Hematopoietic multipotent progenitor cell treated with erythropoietin and hydrocortisone succinate and interleukin-3 and kit ligand, for 6 days (in vitro differentiated cells): ENCODE measurements at regions not wholly inside any gene's neighbourhood (a gene's known extent, or its start where the extent isn't known, plus 50 kb on each side); places are given as distances from the start of the nearest gene placed in this dataset.

ENCODE experiments used
- DNase-seq: peaks from one replicate; pipeline ENCODE4 v3.0.0-alpha.2; 2015

GRCh38 chr2:139925903-139926302 is 1145.7 kb upstream of the NXPH2 start:
- no peak for DNase-seq

DNA sequence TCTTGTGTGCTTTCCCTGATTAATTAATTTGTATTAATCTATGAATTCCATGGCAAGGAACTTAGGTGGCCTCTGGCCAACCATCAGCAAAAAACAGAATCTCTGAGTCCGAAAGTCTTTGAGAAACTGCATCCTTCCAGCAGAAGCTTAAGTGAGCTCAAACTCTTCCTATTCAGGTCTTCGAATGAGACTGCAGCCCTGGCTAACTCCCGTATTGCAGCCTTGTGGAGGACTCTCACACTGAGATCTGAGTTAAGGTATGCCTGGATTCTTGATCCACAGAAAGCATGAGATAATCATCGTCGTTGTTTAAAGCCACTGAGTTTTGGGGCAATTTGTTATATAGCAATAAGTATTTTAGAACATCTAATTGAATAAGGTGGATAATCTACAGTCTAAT is 1143.9 kb upstream of the NXPH2 start:
- DNase-seq = no peak

DNA sequence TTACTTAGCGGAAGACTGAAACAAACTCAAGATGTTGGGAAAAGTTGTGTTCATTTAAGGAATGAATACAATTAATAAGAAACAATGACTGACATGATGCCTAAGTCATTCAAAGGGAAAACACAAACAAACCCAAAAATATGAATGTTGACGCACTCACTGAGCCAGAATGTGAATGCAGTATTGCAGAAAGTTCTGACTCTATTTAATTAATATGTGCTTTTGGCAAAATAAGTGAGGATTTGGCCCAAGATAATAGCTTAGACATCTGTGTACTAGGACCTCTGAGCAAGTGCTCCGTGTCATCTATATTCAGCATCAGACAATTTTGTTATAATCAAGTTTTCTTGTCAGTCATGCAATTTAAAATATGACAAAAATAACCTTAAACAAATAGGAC is 1138.8 kb upstream of the NXPH2 start:
- DNase-seq = no peak

DNA sequence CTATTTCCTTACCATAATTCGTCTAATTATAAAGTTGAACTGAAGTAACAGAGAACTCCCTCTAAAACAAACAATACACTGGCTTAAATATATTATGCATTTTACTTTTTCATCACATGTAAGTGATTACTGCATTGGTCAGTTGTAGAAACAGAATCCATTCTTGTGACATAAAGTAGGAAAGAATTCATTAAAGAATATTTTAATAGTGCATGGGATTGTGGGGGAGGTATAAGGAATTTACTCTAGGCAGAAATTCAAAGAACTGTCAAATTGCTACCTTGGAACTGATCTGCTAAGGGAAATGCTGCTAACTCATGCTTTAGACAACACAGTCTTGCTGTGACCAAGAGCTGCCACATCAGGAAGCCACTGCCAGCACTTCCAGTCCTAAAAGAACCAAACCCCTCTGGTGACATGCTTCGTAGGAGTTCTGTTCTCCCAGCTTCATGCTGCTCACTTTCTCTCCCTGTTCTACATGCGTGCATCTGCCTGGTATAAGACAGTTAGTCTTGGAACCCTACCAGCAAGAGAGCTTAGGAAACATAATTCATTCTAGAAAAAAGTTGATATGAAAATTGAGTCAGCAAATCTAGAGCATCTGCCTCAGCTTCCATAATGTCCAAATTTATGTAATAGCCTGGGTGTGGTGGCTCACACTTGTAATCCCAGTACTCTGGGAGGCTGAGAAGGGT is 1137.6 kb upstream of the NXPH2 start:
- no peak for DNase-seq

DNA sequence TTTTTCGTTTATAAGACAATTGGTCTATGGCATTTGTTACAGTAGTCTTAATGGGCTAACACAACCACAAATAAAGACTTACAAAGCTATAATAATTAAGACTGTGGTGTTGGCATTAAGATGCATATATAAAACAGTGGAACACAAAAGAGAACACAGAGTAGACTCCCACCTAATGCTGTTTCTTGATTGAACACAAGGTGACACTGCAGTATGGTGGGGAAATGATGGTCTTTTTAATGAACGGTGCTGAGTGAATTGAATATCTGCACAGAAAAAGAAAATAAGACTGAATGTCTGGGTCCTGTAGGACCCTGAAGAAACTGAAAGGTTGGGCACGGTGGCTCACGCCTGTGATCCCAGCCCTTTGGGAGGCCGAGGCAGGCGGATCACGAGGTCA is 1136.6 kb upstream of the NXPH2 start:
- DNase-seq = no peak

DNA sequence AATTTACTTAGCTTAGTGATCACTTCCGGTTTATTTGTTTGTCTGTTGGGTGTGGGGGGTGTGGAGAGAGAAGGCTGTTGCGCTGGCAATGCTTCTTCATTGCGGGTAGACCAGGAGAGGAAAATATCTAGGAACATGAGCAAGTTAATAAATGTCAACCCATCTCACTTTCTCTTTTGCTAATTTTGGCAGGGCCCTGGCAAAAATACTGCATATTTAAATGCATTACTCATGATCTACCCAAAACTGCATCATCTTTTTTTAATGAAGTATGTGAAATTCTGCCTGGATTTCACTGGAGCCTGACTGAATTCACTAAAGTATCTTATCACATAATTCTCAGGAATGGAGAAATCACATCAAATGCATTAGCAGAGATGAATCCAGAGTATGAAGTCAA is 1131.0 kb upstream of the NXPH2 start:
- no peak for DNase-seq

DNA sequence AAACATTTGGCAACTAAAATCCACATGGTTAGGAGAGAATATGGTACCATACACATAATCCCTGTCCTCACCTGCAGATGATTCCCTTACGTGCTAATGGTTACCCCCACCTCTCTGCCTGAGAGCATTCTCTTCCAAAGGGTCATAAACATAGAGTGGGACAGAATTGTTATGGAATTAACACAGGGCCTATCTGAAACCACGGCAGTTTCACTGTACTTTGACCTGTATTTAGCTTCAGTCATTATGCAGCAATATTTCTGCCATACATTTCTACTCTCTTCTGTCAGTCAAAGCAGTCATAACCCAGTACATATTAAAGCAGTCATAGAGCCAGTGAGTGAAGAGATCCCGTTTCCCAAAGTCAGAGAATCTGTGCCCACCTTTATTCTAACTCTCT is 1128.9 kb upstream of the NXPH2 start:
- DNase-seq = no peak

- DNase-seq = no peak
Observed at GRCh38 chr2:139905624-139906023, 1125.4 kb upstream of the NXPH2 start.

GRCh38 chr2:139891636-139892035 is 1111.4 kb upstream of the NXPH2 start:
- DNase-seq = no peak

GRCh38 chr2:139885921-139886498 is 1105.8 kb upstream of the NXPH2 start:
- peak; percentile 11 for DNase-seq

DNA sequence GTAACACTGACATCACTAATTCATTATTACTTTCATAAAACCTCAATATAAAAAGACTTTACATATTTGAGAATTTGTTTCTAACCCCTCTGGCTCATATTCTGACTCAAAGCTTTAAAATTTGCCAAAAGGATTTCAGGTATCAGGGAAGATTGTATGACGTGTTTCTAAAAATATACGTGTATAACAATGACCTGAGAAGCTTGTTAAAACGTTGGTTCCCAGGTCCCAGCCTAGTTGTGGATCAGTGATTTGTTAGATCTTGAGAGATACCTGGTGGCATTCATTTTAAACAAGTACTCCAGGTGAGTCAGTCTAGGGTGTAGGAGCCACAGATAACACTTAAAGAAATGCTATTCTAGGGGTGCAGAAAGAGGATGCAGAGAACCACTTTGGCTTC is 1096.8 kb upstream of the NXPH2 start:
- DNase-seq = no peak

- no peak for DNase-seq
Observed at GRCh38 chr2:139876321-139876720, 1096.1 kb upstream of the NXPH2 start.

DNA sequence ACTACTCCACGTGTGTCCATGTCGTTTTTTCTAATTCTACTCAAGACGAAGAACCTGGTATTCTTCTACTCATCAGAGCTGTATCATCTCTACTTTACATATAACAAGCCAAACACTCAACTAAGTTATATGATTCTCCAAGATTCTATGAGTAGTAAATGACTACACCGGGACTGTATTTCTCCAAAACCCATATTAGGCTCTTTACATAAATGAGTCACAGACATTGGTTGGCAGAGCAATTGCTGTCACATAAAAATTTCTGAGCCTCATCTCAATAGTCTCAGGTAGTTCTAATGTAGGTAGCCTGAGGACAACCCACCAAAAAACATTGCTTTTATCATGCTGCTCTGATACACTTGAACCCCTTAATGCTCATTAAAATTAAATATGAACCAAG is 1092.3 kb upstream of the NXPH2 start:
- DNase-seq = no peak

GRCh38 chr2:139872032-139872431 is 1091.8 kb upstream of the NXPH2 start:
- no peak for DNase-seq

- no peak for DNase-seq
Observed at GRCh38 chr2:139867601-139868226, 1087.5 kb upstream of the NXPH2 start.

DNA sequence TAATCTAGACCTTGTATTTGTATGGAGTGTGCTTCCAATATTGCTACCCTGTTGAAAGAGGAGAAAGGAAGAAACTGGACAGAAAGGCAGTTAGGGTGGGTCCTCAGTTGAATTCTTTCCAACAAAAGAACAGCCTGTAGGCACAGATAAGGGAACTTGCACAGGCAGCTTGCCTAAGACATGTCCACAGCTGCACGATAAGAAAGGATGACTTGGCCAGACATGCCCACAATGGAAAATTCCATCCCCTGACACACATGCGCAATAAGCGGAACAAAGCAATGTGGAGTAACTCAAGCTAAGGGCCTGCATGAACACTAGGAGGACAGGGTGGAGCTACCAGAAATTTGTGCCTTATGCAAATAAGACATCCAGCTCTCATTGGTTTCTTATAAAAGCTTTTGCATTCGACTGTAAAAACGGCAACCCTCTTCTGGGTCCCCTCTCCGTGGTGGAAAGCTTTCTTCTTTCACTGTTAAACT is 1084.7 kb upstream of the NXPH2 start:
- DNase-seq = peak; percentile 53

GRCh38 chr2:139854769-139855483 is 1074.7 kb upstream of the NXPH2 start:
- DNase-seq = no peak

DNA sequence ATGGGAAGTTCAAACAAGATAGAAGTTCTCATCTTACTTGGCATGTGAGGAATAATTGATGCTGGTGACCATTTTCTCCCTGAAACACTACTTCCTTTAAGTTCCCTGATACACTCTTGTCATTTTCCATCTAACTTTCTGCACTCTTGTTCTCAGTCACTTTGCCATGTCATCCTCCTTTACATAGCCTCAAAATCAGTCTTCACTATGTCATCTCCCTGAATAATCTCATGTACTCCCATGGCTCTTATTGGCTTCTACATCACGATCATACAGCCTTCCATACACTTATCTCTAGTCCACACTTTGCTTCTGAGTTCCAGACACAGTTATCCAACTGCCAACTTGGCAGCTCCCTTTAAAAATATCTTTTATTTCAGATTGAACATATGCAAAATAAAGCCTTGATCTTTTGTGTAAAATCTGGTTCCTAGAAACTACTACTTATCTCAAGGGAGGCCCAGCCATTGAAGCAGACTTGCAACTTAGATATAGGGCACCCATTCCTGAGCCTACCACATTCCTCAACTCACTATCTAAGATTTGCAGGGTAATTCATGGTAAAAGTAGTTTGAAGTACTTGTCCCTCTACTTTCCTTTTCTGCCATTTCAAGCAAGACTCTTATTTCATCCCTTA is 1070.2 kb upstream of the NXPH2 start:
- DNase-seq = no peak

DNA sequence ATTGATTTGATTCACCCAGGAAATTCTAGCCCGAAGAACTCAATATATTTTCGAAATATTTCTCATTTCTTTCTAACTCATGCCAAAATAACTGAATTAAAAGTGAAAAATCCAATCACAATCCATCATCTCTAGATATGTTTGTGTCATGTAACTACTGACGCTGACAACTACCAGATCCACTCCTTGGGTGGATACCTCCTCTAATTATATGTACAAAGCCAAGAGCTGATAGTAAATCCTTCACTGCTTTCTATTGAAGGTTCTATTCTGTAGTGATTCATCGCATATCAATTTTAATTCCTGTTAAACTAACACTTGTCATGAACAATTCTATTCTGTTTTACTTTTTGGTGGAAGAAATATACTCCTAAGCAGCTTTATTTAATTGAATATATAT is 1056.6 kb upstream of the NXPH2 start:
- DNase-seq = no peak

- DNase-seq = no peak
Observed at GRCh38 chr2:139835101-139835500, 1054.9 kb upstream of the NXPH2 start.

DNA sequence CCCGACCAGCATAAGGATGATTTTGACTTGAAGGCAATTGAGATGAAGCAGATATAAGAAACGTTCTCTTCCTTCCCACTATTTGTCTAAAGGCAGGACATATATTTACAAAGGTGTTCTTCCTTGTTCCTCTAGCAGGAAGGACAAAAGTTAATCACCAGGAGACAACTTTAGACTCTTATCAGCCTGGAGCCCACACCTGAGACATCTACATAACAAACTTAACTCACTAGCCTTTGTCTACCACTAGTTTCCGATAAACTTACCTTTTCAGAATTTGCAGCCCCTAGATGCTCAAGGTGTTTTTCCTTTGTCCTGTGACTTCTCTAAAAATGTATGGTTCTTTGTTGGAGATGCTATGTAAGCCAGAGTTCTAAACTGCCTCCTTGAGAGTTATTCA is 1047.8 kb upstream of the NXPH2 start:
- DNase-seq = no peak

DNA sequence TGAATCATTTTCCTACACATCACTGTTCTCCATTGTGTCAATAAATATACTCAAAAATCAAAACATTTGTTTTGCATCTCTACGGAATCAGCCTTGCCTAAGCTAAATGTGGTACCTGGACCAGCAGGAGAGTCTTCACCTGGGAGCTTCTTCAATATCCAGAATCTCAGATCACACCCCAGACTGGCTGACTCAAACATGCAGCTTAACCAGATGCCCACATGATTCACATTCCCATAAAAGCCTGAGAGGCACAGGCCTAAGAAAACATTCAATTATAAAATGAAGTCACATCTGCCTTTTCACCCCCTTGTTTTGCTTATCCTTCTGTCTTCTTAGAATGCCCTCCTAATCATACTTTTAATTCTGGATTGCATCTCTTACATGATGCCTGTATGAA is 1045.5 kb upstream of the NXPH2 start:
- DNase-seq = no peak

GRCh38 chr2:139819273-139819796 is 1039.1 kb upstream of the NXPH2 start:
- no peak for DNase-seq
